HG02970 (cell line): ENCODE measurements at regions not wholly inside any gene's neighbourhood (a gene's known extent, or its start where the extent isn't known, plus 50 kb on each side); places are given as distances from the start of the nearest gene placed in this dataset.

Experiments
- ATAC-seq: cut with Tn5 transposase; IDR thresholded peaks from one replicate; pipeline ENCODE4 v1.9.1; 2021; ENCODE audit warnings: mild to moderate bottlenecking, moderate library complexity, moderate number of reproducible peaks; ENCODE audit not compliant: unreplicated experiment, low FRiP score

- ATAC-seq = no peak
Observed at GRCh38 chr6:98641949-98642719, 192.2 kb upstream of the POU3F2 start.

DNA sequence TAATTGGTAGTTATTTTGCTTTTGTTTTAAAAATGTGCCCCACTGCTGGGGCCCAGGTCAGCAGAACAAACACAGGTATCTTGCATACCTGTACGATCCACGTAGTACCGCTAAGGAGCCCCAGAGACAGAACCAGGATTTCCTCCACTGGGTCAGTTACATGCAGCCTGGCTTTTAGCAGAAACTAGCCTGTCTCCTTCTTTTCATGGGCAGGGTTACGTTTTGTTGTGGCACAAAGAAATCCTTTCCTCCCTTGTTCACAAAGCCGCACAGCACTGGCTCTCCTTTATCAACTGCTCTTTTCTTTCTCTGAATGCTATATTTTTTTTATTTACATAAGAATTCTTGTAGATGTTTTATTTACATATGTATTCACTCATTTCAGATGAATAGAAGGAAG is 190.3 kb upstream of the POU3F2 start:
- no peak for ATAC-seq

GRCh38 chr6:98648211-98648914 is 186.0 kb upstream of the POU3F2 start:
- ATAC-seq = no peak

GRCh38 chr6:98650941-98651340 is 183.4 kb upstream of the POU3F2 start:
- ATAC-seq = no peak

- ATAC-seq = no peak
Observed at GRCh38 chr6:98653179-98653578, 181.2 kb upstream of the POU3F2 start.

DNA sequence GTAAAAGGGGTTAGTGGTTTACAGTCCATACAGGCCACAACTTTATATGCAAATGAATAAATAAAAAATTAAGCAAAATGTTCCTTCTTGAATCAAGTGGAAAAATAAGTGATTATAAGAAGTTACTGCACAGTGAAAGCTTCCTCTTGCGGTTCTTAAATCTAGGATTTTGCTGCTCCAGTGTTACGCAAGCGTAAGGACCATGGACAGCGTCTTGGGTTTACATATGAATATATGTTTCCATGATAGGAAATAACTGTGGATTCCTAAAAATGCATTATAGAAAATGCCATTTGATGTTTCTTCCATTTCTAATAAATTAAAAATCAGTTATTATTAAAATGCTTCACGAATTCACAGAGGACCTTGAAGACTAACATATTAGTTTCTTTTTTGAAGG is 176.6 kb upstream of the POU3F2 start:
- ATAC-seq = no peak

DNA sequence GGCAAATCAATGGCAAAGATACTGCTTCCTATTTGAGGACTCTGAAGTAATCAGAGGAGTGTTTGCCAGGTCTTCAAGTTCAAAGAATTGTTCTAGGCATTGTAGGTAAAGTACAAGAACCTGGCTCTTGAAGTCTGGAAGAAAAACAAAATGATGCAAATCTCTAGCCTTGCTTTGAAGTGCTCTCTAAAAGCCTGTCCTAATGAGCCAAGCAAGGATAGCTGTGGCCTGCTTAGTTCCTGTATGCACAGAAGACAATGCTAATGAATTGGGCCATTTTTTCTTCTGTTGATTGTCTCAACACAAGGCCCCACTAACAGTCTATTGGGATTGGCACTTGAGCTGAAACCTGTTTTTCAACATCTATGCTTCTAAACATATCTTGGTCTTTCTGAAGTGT is 165.0 kb upstream of the POU3F2 start:
- ATAC-seq = no peak

DNA sequence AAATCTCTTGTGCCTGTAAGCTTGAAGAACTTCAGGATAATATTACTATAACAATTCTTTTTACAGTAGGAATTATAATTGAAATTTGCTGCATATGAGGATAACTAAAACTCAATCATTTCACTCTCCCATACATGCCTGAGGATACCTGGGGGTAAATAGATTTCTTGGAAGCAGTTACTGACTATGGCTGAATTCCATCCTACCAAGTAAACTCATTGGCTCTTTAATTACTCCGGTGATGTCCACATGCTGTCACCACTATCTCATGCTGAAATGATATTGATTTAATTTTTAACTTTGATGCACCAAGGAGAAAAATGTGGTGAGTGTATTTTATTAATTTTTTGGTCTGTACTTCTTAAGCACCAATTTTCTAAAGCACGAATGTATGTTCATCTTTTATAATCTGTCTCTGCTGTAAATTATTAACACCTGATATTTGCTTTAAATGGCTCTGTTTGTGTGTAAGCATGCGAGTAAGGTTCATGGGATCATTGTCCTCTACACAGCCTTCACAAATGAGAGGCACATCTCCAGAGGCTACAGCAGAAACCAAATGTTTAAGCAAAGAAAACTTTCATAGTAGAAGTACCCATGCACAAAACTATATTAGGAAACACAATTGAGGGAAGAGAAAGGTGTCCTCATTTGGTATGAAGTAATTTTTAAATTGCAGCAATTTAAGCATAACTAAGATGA is 164.2 kb upstream of the POU3F2 start:
- no peak for ATAC-seq

- ATAC-seq = no peak
Observed at GRCh38 chr6:98672681-98673475, 161.5 kb upstream of the POU3F2 start.

DNA sequence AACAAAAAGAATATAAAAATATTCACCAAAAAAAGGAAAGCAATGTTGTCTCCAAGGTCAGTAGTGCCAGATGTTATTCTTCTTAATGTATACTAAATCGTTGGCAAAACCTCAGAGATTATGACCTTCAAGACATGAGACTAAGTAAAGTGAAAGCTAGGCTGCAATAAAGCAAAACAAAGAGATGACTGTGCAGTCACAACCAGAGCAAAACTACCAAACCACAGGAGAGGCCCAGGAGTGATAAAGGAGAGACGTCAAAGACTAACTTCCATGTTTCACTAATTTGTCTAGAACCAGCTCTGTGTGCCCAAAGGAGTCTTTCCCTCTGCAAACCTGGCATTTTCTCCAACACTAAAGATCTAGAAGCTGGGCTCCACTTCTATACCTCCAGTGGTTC is 155.9 kb upstream of the POU3F2 start:
- ATAC-seq = no peak

GRCh38 chr6:98686008-98686601 is 148.3 kb upstream of the POU3F2 start:
- ATAC-seq = no peak

- no peak for ATAC-seq
Observed at GRCh38 chr6:98687752-98688151, 146.6 kb upstream of the POU3F2 start.

- no peak for ATAC-seq
Observed at GRCh38 chr6:98695091-98695801, 139.1 kb upstream of the POU3F2 start.

DNA sequence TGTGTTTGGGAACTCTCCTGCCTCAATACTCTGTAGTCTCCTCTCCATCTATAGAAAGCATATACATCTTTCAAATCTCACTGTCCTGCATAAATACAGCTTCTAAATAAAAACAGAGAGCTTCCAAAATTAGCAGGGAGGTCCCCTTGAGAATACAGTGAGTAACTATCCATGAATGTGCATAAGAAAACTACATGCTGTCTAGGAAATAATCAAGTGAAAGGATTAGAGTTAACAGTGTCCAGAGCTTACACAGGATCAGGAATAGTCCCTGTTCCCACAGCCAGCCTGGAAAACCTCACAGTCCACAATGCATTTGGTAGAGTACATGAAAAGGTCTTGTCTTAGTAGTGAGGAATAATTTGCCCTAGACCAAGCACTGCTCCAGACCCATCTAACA is 123.0 kb upstream of the POU3F2 start:
- ATAC-seq = no peak

GRCh38 chr6:98716341-98716740 is 118.0 kb upstream of the POU3F2 start:
- no peak for ATAC-seq

DNA sequence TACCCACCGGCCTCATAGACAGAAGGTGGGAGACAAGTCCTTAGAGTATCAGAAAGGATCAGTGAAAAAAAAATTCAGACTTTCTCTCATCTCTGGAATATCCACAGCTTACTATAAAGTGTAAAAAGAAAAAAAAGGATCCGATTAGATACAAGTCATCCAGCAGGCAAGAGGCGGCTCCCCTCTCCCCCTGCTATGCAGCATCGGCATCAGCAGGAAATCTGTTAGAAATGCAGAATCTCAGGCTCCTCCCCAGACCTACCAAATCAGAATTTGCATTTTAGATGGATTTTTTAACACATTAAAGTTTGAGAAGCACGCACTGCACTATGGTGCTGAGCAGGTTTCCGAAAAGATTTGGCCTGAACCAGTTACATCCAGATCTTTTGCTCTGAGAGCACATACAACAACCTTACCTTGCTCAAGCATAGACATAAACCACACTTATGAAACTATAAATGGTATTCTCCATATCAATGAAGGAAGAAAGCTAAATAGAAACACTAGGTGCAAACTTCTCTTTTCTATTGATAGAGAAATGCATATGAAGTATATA is 117.0 kb upstream of the POU3F2 start:
- no peak for ATAC-seq

DNA sequence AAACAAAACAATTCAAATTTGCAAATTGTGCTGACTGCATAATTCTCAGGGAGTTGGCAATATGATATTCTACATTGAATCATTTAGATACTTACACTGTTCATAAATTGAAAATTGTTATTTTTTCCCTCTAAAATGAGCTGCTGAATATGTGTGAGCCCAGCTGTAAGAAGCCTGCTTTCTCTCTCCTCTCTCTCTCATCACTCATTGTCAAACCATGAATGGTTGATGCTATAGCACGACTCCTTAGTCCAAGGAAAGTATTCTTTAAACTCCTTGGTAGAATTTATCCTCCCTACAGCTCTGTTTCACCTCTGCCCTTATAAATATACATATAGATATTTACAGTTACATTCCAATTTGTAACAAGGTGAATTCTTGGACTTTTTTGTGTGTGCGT is 116.4 kb upstream of the POU3F2 start:
- no peak for ATAC-seq

- no peak for ATAC-seq
Observed at GRCh38 chr6:98724537-98724936, 109.8 kb upstream of the POU3F2 start.

DNA sequence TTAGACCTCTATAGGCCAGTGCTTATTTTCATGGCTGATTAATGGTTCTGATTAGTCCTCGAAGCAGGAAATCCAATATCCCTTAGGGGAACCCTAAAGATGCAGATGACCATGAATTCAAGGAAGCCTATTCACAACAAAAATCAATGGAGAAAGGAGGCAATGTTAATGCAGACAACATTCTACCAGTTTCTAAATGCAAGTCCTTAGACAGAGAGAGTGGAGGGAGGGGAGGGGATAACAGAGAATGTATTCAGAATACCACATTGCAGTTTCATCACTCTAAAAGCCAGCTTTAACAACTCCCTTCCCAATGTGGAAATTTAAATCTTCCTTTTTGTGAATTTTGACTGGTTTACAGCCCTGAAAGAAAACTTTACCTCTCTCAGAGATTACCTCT is 87.1 kb upstream of the POU3F2 start:
- ATAC-seq = no peak
